ENCODE measurements at regions not wholly inside any gene's neighbourhood (a gene's known extent, or its start where the extent isn't known, plus 50 kb on each side); places are given as distances from the start of the nearest gene placed in this dataset.

DNA sequence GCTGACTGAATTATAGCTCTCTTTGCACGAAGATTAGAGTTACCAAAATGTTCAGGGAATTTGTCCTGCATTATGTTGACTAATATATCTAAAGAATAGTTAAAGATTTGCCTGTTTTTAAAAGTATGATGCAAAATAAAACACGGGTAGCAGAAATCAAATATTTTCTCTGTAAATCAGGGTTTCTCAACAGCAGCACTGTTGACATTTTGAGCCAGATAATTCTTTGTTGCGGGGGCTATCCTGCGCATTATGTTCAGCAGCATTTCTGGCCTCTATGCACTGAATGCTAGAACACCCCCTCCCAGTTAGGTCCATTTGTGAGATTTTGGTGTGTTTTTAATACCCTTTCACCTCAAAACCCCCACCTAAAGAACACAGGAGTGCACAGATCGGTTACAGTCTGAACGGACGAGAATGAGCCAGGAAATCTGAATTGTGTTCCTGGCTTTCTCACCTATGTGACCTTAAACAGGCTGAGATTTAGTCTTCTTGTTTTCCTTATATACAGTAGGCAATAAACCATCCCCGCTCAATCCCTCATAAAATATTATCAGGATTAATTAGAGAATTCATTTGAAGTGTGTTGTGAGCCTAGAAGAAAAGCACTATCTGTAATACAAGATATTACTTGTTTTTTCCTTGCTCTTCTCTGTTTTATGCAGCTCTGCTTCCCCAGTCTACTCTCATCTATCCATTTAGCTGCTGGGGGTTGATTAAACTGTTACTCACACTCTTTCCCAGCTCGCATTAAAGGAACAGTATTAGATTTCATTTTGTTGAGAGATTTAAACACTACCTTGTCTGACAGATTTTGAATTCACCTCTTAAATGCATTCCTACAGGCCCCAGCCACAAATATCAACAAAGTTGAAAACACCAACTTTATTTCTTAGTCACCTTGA is 247.5 kb upstream of the GOLIM4 start:
- no peak for DNase-seq

DNA sequence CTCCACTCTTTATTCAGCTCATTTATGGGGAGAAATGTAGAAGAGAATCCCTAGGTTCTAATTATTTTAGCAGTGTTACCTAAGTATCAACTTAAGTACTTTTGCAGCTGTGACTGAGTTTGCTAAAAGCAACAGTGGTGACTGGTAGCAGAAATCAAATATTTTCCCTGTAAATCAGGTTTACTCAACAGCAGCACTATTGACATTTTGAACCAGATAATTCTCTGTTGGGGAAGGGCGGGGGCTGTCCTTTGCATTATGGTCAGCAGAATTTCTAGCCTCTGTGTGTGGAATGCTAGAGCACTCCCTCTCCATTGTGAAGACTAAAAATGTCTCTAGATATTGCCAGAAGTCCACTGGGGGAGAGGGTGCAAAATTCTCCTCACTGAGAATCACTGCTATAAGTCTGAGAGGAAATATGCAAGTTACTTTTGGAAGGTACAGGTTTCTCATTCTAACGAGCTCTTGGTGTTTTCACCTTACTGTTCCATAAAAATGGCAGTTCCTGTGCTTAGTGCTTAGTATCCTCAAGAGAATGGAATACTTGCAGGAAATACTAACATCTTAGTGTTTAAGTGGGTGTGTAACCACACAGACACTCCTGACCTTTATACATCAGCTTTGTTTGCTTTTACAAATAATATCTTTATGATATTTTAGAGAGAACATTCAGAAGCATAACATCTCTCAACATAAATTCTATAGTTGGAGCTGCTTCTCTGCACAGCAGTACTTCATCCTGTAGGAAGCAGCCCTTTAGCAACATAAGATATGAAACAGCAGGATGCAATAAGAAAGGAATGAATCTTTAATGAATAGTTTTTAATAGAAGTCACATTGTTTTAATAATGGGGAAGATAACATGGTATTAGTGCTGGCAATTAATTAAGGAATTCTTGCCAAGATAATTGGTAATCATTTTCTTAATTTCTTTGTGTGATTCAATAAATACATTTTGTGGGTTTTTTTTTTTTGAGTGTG is 246.5 kb upstream of the GOLIM4 start:
- DNase-seq: no peak

DNA sequence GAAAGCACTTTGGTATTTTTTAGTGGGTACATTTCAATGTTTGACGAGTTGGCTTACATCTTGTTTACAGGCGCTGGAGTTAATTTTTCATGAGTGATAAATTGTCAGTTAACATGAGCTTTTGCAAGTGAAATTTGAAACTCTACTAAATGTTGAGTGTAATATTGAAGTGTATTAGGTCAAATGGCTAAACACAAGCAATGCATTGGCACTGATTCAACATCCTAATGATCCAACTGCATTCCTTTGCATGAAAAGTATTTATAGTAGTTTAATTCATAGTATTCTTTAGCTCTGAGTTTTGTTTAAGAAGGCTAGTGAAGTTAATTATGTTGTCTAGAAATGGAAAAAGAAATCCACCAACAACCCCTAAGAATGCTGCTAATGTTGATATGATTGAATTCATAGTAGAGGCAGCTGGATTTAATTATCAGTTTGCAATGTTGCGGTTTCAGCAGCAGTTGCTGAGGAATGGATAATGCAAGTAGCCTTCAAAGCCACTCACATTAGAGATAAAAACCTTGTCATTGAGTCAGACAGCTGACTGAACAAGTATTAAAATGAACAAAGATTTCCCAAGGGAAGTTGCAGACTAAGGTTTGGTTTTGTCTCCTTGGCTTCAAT is 245.6 kb upstream of the GOLIM4 start:
- DNase-seq: no peak

- no peak for DNase-seq
Measured at GRCh38 chr3:168338161-168338560, 242.4 kb upstream of the GOLIM4 start.

GRCh38 chr3:168336276-168336675 is 240.6 kb upstream of the GOLIM4 start:
- DNase-seq: no peak

DNA sequence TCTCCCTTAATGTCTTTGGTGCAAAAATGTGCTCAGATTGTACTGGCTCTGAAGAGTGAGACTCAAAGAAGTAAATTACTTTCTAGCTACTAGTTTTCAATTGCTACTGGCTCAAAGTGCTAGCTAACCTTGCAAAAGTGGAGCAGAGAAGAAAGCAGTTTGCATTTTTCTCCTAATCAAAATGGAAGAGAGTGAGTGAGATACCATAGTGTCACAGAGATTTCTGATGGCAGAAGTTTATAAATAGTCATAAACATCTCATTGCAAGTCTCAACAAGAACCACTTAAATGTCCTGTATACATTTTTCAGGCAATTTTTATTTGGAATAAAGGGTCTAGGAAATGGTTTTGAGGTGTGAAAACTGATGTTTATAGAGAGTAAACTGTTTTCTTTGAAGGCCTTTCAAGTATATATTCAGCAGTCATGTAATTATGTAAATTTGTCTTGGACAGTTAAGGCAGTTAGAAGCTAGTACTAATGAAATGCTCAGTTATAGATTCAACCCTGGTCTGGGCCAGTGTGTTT is 237.7 kb upstream of the GOLIM4 start:
- no peak for DNase-seq

DNA sequence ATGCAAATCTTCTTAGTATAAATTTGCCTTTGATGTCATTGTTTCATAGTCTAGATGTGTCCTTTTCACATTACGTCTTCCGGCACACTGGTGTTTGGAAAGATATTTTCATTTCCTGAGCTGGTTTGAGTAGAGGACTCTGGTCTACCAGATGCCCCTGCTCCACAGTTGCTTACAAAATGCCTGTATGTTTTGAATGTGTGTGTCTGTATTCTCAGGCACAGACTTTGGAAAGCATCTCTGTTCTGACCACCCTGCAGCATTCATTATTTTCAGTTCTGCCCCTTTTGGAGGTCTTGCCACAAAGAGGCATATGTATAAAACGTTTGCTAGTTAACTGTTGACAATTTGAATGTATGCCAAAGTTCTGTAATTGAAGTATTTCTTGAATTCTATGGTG is 236.0 kb upstream of the GOLIM4 start:
- no peak for DNase-seq

- DNase-seq: no peak
Measured at GRCh38 chr3:168330983-168331382, 235.3 kb upstream of the GOLIM4 start.

DNA sequence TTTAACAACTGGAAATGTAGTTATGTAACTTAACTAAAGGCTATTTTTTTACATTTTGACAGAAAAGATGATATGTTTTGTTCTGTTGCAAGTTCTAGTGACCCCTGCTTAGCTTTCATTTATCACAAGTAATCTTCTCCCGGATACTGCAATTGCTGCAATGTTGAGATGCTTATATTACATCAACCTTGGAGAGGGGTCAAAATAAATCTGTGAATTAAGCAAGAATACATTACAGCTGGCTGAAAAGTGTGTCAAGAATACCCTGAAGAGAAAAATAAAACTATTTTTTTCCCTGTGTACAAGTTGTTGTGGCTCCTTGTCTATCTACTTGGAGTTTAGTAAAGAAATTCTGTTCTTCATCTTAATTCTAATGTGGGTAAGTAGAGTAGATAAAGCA is 232.1 kb upstream of the GOLIM4 start:
- no peak for DNase-seq

DNA sequence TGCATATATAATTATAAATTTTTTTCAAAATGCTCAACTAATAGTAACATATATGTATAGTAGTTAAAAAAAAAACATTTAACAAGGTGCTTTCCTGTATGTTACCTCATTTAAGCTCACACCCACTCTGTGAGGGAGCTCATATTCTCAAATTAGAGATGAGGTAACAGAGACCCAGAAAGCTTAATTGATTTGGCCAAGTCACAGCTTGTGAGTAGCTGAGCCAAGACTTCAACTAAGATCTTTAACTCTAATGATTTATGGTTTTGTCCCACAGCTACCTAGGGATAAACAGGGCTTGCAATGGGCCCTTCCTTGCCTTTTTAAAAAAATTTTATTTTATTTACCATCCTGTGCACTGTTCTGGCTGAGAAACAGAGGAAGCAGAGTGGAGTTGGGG is 230.0 kb upstream of the GOLIM4 start:
- DNase-seq: no peak

DNA sequence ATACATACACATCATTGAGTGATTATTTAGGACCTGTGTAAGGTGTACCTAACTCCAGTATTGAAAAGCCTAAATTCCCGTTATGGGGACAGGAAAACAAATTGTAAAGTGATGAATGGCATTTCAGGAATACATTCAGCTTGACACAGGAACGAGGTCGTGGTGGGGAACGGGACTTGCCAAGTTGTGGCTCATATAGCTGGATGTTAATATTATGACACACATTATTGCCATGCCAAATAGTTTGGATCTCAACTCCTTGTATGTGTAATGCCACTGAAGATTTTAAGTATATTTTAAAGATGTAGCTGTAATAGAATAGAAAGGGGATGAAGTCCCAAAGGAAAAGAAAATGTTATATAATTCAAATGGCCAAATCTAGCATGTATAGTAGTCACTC is 227.2 kb upstream of the GOLIM4 start:
- DNase-seq: no peak

DNA sequence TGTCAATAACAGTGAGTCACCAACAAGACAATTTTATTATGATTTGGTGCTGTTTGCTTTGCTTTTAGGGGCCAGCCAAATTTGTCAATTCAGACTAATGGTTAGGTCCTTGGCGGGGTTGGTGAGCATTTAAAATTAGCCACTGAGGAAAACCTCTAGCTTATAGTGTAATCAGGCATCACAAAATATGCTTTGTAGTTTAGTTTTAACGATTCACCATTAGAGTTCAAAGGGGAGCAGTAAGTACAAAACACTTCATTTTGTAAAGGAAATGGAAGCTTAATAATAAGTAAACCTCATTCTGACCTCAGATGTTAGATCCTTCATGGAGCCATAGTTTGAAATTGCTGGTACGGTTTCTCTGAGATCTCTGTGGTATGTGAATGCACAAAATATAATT is 218.4 kb upstream of the GOLIM4 start:
- no peak for DNase-seq

DNA sequence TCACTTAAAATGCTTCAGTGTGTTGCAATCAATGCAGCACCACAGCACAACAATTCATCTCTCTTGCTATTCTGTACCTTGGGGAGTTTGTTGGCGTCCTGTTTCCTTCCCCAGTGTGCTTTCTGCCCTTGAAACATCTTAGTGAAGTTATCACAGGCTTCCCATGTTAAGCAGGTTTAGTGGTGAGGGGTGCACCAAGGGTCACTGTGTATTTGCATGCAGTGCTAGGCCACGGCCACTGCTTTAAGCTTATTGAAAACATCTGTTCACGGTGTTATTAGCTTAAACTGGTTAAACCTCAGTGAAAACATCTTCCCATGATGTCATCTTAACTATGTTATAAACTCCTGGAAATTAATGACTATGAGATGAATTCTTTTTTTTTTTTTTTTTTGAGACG is 217.3 kb upstream of the GOLIM4 start:
- no peak for DNase-seq

- no peak for DNase-seq
Measured at GRCh38 chr3:168307893-168308292, 212.2 kb upstream of the GOLIM4 start.

DNA sequence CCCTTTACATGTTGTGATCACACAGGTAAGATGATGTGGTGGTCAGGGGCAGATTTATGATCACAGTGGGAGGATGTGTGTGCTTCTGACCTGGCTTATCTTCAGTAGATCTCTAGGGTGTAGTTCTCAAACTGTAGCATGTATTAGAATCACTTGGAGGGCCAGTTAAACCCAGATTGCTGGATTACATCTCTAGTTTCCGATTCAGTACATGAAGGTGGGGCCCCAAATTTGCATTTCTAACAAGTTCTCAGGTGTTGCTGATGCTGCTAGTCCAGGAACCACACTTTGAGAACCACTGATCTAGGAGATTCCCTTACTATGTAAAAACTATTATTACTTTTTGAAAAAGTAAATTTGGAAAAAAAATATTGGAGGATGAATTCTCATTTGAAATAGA is 199.3 kb upstream of the GOLIM4 start:
- DNase-seq: no peak

DNA sequence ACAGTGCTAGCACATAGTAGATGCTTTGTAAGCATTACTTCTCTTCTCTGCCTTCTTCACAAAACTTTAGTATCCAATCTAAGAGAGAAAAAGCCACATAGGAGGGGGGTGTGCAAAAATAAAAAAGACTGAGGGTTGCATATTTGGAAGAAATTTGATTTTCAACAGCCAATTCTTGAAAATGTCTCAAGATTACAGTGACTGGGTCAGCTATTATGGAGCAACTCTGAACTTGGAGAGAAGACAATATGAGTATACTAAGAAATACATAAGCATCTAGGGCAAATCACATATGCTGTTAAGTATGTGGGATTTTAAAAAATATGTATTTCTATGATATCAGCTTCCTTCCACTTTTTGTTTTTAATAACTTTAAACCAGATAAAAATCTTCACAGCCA is 196.6 kb upstream of the GOLIM4 start:
- no peak for DNase-seq

DNA sequence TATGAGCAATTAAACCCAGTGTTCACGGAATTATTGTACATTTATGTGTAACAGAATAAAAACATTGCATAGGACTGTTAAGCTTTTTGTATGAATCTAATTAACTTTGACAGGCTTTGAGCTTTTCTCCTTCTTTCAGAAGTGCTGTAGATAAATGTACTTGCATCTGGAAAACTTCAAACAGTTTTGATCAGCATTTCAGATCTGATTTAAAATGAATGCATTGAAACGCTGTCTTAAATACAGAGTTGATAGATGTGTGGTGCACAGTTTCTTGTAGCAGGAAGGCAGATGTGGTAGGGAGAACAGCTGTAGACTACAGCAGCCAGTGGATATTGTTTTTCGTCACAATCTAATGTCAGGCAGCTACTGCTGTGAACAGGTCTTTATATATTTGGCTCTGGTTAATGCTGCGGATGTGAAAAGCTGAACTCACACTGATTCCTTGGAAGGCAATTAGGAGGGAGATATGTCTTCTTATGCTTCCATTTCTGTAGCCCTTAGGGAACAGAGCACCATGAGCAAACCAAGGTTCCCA is 193.8 kb upstream of the GOLIM4 start:
- no peak for DNase-seq

DNA sequence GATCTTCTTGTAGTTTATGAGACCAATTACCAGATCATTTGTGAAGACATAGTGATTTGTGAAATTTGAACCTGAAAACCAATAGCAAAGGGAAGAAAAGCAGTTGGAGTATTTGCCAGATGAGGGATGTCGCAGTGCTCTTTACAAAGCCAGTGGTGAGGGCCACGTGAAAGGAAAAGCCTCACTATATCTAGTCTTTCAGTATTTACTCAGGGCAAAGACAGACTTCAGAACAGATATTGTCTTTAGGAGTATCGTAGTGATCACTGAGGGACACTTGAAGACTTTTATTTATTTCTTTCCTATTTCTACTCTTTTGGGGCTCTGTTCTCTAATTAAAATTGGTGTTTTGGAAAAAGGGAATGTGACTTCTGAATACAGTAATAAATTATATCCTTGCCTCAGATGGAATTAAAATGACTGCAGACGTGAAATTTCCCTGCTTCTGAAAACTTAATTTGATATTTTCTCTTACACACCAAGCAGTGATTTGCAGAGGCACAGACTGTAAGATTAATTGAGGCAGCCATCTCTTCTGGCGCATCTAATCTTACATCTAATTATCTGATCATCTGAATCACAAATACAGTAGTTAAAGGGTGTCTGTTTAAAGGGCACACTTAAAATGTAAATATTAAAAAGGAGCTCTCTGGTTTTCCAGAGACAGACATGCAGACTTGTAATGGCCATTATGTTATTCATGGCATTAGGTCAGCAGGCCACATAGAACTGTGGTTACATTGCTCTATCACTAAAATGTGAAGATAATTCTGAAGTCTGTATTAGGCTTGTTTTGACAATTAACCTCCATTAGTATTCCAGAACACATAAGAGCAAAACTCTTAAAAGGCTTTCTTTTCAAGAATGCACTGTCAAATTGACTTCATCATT is 193.0 kb upstream of the GOLIM4 start:
- no peak for DNase-seq

GRCh38 chr3:168285506-168285905 is 189.8 kb upstream of the GOLIM4 start:
- DNase-seq: no peak

GRCh38 chr3:168284728-168285127 is 189.0 kb upstream of the GOLIM4 start:
- no peak for DNase-seq

- DNase-seq: no peak
Measured at GRCh38 chr3:168275662-168276061, 179.9 kb upstream of the GOLIM4 start.

DNA sequence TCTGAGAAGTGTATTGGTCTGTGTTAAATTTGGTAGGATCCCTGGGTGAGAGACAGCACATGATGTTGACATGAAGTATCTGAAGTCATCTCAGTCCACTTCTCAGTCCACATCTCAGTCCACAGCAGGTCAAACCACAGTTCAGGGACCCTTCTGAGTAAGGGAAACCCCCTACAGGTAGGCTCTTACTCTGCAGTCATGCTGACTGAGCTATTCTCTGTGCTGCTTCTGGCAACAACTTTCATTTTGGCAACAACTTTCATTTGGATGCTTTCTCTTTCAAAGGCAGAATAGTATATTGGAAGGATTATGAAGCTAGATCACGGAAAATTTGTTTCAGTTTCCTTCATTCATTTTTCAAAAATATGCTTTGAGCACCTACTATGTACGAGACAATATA is 178.2 kb upstream of the GOLIM4 start:
- DNase-seq: no peak

Measured in CD4-positive, alpha-beta T cell treated with Interleukin-1 beta for 1 hour (primary cell).